IMR-90 (cell line): ENCODE measurements at regions not wholly inside any gene's neighbourhood (a gene's known extent, or its start where the extent isn't known, plus 50 kb on each side); places are given as distances from the start of the nearest gene placed in this dataset.

ENCODE experiments used
- ATAC-seq: fragments of 200-7000 bp; cut with Tn5 transposase; 2 replicates; pipeline ENCODE4 v1.9.1; 2020; ENCODE audit warnings: low read depth, mild to moderate bottlenecking, moderate library complexity
- BruUV-seq: library from RNA; stranded (reverse); fragments of 400-500 nt; replicated peaks from 2 replicates; lab custom pipeline; 2021; lab: Mats Ljungman, UMichigan
- CTCF ChIA-PET: fragments of 300-600 bp; formaldehyde crosslinking; extraction: SDS; loops from one replicate; lab custom pipeline; 2021; ENCODE audit warnings: antibody characterized with exemption; lab: Yijun Ruan, JAX
- POLR2A ChIA-PET: fragments of 300-600 bp; sonication (Branson Sonifier 250); formaldehyde crosslinking; loops from one replicate; lab custom pipeline; 2022; ENCODE audit warnings: antibody characterized with exemption; ENCODE audit not compliant: unreplicated experiment; lab: Charles Lee
- DNase-seq: peaks from one replicate; pipeline ENCODE4 v3.0.0; 2013
- H2AFZ ChIP-seq: replicated peaks from 2 replicates; pipeline ENCODE3; 2013; ENCODE audit warnings: low read length, mild to moderate bottlenecking; ENCODE audit not compliant: poor library complexity
- H2AK5ac ChIP-seq: 2 replicates; pipeline ENCODE4 v1.6.1; 2013; ENCODE audit warnings: low read depth, low read length, inconsistent platforms
- H2AK9ac ChIP-seq: replicated peaks from 2 replicates; pipeline ENCODE3; 2013; ENCODE audit warnings: mild to moderate bottlenecking, low read depth, low read length, moderate library complexity; ENCODE audit not compliant: poor library complexity
- H2BK120ac ChIP-seq: 2 replicates; pipeline ENCODE4 v1.6.1; 2013; ENCODE audit warnings: low read depth, low read length, inconsistent platforms
- H2BK15ac ChIP-seq: 3 replicates; pipeline ENCODE4 v1.6.1; 2013; ENCODE audit warnings: low read depth, low read length, inconsistent platforms
- H2BK20ac ChIP-seq: 2 replicates; pipeline ENCODE4 v1.6.1; 2013; ENCODE audit warnings: low read depth, mild to moderate bottlenecking, inconsistent platforms, low read length, moderate library complexity
- H2BK5ac ChIP-seq: 2 replicates; pipeline ENCODE4 v1.6.1; 2013; ENCODE audit warnings: mild to moderate bottlenecking, low read depth, low read length, inconsistent platforms; ENCODE audit not compliant: poor library complexity, severe bottlenecking
- H3K14ac ChIP-seq: replicated peaks from 2 replicates; pipeline ENCODE4 v1.6.1; 2013; ENCODE audit warnings: low read depth, low read length, inconsistent platforms
- H3K18ac ChIP-seq: 2 replicates; pipeline ENCODE4 v1.6.1; 2013; ENCODE audit warnings: low read depth, low read length, control low read depth
- H3K23ac ChIP-seq: 2 replicates; pipeline ENCODE4 v1.6.1; 2013; ENCODE audit warnings: low read depth, low read length, inconsistent platforms
- H3K27ac ChIP-seq: 2 replicates; pipeline ENCODE4 v1.5.1; 2013; ENCODE audit warnings: mild to moderate bottlenecking, control low read depth, low read length; ENCODE audit not compliant: insufficient read depth
- H3K27me3 ChIP-seq: 2 replicates; pipeline ENCODE4 v1.6.1; 2013; ENCODE audit warnings: low read length; ENCODE audit not compliant: control insufficient read depth, insufficient read depth
- H3K36me3 ChIP-seq: 2 replicates; pipeline ENCODE4 v1.6.1; 2013; ENCODE audit warnings: low read length, mixed read lengths; ENCODE audit not compliant: control insufficient read depth, insufficient read depth
- H3K4ac ChIP-seq: 2 replicates; pipeline ENCODE4 v1.6.1; 2013; ENCODE audit warnings: low read depth, low read length, inconsistent platforms
- H3K4me1 ChIP-seq: 2 replicates; pipeline ENCODE4 v1.6.1; 2013; ENCODE audit warnings: low read length, mixed read lengths; ENCODE audit not compliant: control insufficient read depth, insufficient read depth
- H3K4me2 ChIP-seq: 2 replicates; pipeline ENCODE4 v1.6.1; 2013; ENCODE audit warnings: low read depth, mild to moderate bottlenecking, control low read depth, low read length, moderate library complexity
- H3K4me3 ChIP-seq: 2 replicates; pipeline ENCODE4 v1.5.1; 2013; ENCODE audit warnings: low read depth, mild to moderate bottlenecking, control low read depth, low read length, moderate library complexity; ENCODE audit not compliant: insufficient read depth
- H3K56ac ChIP-seq: 2 replicates; pipeline ENCODE4 v1.6.1; 2013; ENCODE audit warnings: low read length, inconsistent platforms; ENCODE audit not compliant: insufficient read depth; ENCODE audit errors: extremely low read depth
- H3K79me1 ChIP-seq, 2 experiments: 2 replicates each; pipeline ENCODE4 v1.6.1; 2013; ENCODE audit warnings: low read length in 2 of 2, inconsistent platforms in 1 of 2, low read depth in 1 of 2
- H3K9ac ChIP-seq: 2 replicates; pipeline ENCODE4 v1.6.1; 2013; ENCODE audit warnings: low read depth, low read length, control low read depth
- H3K9me1 ChIP-seq: 2 replicates; pipeline ENCODE4 v1.6.1; 2013; ENCODE audit warnings: low read length, inconsistent platforms; ENCODE audit not compliant: insufficient read depth
- H3K9me3 ChIP-seq: 2 replicates; pipeline ENCODE4 v1.6.1; 2013; ENCODE audit warnings: low read length; ENCODE audit not compliant: control insufficient read depth, insufficient read depth
- H4K20me1 ChIP-seq: 2 replicates; pipeline ENCODE4 v1.6.1; 2013; ENCODE audit warnings: low read length, inconsistent platforms; ENCODE audit not compliant: insufficient read depth
- H4K5ac ChIP-seq: 2 replicates; pipeline ENCODE4 v1.6.1; 2013; ENCODE audit warnings: mild to moderate bottlenecking, low read depth, low read length, control low read depth
- H4K8ac ChIP-seq, 2 experiments: 2 replicates each; pipeline ENCODE4 v1.6.1; 2013; ENCODE audit warnings: low read depth in 2 of 2, low read length in 2 of 2, control low read depth in 1 of 2, inconsistent platforms in 1 of 2
- H4K91ac ChIP-seq: 2 replicates; pipeline ENCODE4 v1.6.1; 2013; ENCODE audit warnings: low read depth, low read length, inconsistent platforms; ENCODE audit not compliant: insufficient read depth
- BHLHE40 ChIP-seq: fragments of 150-350 bp; IDR thresholded peaks from 2 replicates; pipeline ENCODE4 v1.6.1; 2016; ENCODE audit warnings: mild to moderate bottlenecking, low read depth, low read length
- FOS ChIP-seq: fragments of 150-350 bp; IDR thresholded peaks from 2 replicates; pipeline ENCODE4 v1.6.1; 2016; ENCODE audit warnings: low read depth, low read length
- SMC3 ChIP-seq: fragments of 150-350 bp; IDR thresholded peaks from 2 replicates; pipeline ENCODE4 v1.6.1; 2016; ENCODE audit warnings: low read depth, mild to moderate bottlenecking, antibody characterized with exemption, low read length, moderate library complexity
- WGBS, 2 experiments: methylation state at CpG; one replicate each; pipeline versions ENCODE4 v1.1.5 to v1.1.7; 2013; ENCODE audit warnings: missing lambda C conversion rate in 2 of 2; ENCODE audit not compliant: insufficient read length in 1 of 2; ENCODE audit errors: extremely low coverage in 2 of 2; 5-methylcytosine and 5-hydroxymethylcytosine counted together
- dilution Hi-C: fragments of 300-500 bp; cut with HindIII; formaldehyde crosslinking; loops from one replicate; pipeline ENCODE4 v1.14.3; 2018; ENCODE audit warnings: low sequenced_read_pairs; ENCODE audit not compliant: unreplicated experiment
- in situ Hi-C: fragments of 300-500 bp; cut with MboI; formaldehyde crosslinking; loops from 3 replicates; pipeline ENCODE4 v1.14.3; 2019; ENCODE audit warnings: low sequenced_read_pairs, inconsistent platforms, mixed read lengths
- intact Hi-C: fragments of 100-400 bp; cut with micrococcal nuclease; formaldehyde crosslinking; loops from 2 replicates; pipeline ENCODE4 v1.10.0; 2022

DNA sequence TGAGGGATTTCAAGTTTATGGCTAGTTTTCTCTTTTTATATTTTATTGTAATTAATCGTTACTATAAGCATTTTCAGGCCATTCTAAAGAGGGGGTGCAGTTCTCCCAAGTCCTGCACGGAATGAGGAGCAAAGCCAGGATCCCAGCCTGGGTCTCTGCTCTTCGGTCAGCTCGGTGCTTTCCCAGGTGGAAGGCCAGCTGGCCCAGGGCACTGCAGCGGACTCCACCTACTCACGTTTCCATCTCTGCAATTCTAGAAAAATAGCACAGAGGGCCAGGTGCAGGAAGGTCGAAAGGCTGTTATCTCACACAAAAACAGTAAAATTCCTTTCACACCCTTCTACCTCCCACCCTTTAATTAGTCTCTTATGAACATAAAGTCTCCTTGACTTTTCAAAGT lies 59.5 kb upstream of the HES1 start:
- Histone ChIP-seq H3K36me3 (no peaks in the 10 kb centered on the region), H2BK5ac (no peak overlapping the region), H3K14ac (no peak overlapping the region), H3K4me1 (no peaks in the 10 kb centered on the region), H3K56ac (no peak overlapping the region), H4K91ac (no peak overlapping the region), H3K23ac (no peak overlapping the region), H3K4ac (no peak overlapping the region), H3K4me2 (no peak overlapping the region), H4K5ac (no peak overlapping the region), H2BK120ac (no peak overlapping the region), H4K20me1 (no peaks in the 10 kb centered on the region), H2AFZ (no peak overlapping the region), H3K27ac (no peak overlapping the region), H3K18ac (no peak overlapping the region), H4K8ac (no peak overlapping the region), H2AK5ac (no peak overlapping the region), H2BK15ac (no peak overlapping the region), H3K9me1 (no peaks in the 10 kb centered on the region), H2BK20ac (no peak overlapping the region), H3K9ac (no peak overlapping the region), H3K79me1 (no peaks in the 10 kb centered on the region), H2AK9ac (no peak overlapping the region), H3K9me3 (peaks cover 2% of the 10 kb centered on the region), H3K27me3 (peaks cover 58% of the 10 kb centered on the region), H3K4me3 (no peak overlapping the region)
- 82% methylated on average over 3 of the region's 7 CpGs; no CpG with 5 or more reads in 1 of the 2 experiments for WGBS, 2 experiments
- ATAC-seq (no peak), DNase-seq (no peak)
- TF ChIP-seq FOS (no peak), SMC3 (no peak), BHLHE40 (no peak)
- ChIA-PET CTCF (no interaction called here), POLR2A (no interaction called here)
- dilution Hi-C loops (no loop called here), in situ Hi-C loops (no loop called here), intact Hi-C loops (no loop called here)
- no TSS peak for BruUV-seq
